OCI-LY1 (cell line): ENCODE measurements at regions not wholly inside any gene's neighbourhood (a gene's known extent, or its start where the extent isn't known, plus 50 kb on each side); places are given as distances from the start of the nearest gene placed in this dataset.

Source experiments
- CTCF ChIP-seq: fragments of 200-600 bp; sonication (generic), shearing (Covaris generic); IDR thresholded peaks from 2 replicates; pipeline ENCODE4 v1.5.1; 2017; ENCODE audit warnings: mild to moderate bottlenecking, antibody characterized with exemption, low read length, moderate library complexity, mixed read lengths
- EZH2 ChIP-seq: fragments of 200-600 bp; sonication (generic), shearing (Covaris generic); IDR thresholded peaks from 2 replicates; pipeline ENCODE4 v1.8.0; 2017; ENCODE audit warnings: borderline replicate concordance, mixed run types, mild to moderate bottlenecking, antibody characterized with exemption, low read length, moderate library complexity, mixed read lengths

GRCh38 chr4:41475402-41475801 is 62.6 kb upstream of the LIMCH1 start:
- no peak for TF ChIP-seq CTCF
- TF ChIP-seq EZH2: no peak
